ENCODE measurements at regions not wholly inside any gene's neighbourhood (a gene's known extent, or its start where the extent isn't known, plus 50 kb on each side); places are given as distances from the start of the nearest gene placed in this dataset.

- no peak for TF ChIP-seq CTCF (IDR thresholded peaks at IDR 0.05)
- TF ChIP-seq EZH2 (IDR thresholded peaks at IDR 0.05; ENCODE audit: borderline replicate concordance, insufficient read depth, low read depth, low read length, poor library complexity, severe bottlenecking), result no peak
These were observed 56.1 kb downstream of the KCNRG start for GRCh38 chr13:50071379-50071778.
